HG02852 (cell line): ENCODE measurements at regions not wholly inside any gene's neighbourhood (a gene's known extent, or its start where the extent isn't known, plus 50 kb on each side); places are given as distances from the start of the nearest gene placed in this dataset.

Experiments
- ATAC-seq: cut with Tn5 transposase; IDR thresholded peaks from one replicate; pipeline ENCODE4 v1.9.1; 2021; ENCODE audit warnings: mild to moderate bottlenecking, moderate library complexity; ENCODE audit not compliant: unreplicated experiment

DNA sequence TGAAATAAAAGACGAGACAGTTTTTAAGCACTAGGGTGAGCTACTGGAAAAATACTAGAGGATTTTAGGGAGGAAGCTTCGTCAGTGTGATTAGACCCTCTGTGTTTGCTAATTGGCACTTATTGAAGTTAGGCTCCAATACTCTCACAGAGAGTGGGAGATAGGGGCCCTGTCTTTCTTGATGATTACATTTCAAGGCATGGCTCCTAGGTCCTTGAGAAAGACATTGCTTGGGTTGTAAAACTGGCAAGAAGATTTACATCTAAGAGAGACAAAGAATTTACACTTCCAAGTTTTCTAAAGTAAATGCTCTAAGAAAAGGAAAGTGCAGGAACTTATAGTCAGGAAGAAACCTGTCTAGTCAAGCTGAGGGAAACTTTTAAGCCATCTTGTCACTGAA lies 183.2 kb downstream of the C12orf50 start:
- no peak for ATAC-seq

DNA sequence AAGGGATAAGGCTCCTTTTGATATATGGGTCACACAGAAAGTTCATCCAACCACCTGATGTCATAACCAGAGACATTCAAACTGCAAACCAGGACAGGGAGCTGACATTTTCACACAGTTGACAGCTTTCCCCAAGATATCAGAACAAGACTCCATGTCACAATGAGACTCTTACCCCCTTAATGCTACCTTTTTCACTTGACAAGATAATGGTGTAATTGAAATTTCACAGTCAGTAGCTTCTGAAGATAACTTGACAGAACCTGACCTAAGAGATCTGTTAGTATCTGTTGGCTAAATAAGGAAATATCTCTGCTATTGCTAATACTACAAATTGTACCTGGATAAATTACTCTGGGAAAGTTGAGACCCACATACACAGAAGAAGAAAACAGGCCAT lies 187.3 kb downstream of the C12orf50 start:
- ATAC-seq = no peak

DNA sequence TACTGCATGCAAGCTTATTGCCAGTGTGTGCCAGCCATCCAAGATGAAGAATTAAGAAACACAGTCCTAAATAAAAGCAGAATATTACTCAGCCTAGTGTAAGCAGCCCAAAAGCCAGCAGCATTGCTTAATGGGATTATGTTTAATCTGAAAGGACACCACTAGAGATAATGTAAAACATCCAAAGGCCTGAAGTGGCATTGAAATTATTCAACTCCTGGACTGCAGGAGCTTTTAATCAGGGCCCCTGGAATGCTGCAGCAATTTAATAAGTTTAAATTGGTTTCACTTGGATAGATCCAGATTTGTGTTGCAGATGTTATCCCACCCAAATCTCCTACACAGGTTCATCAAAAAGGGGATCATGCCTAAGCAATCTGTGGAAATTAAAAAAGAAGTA lies 193.0 kb downstream of the C12orf50 start:
- no peak for ATAC-seq

DNA sequence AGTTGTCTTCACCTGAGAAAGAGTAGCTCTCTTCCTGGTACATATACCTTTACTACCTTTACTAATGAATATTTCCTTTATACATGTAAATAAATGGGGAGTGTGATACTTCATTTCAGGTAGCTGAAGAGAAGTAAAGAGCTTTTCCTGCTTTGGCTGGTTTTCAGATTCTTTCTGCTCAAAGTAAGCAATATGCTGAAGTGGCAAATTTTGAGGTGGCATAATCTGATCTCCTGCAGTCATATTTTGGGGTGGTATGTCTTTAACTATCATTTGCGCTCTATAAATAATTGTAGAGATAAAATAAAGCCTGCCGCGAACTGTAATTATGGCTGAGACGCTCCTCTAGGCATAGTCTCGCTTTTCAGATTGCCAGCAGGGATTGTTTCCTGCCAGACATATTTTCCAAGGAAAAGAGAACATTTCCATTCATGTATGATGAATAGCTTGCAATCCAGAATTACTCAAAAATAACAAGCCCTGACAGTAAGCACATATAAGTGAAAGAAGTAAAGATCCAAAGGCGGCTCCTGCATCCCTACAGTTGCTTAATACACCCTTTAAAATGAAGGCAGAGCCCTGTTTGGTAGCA lies 200.7 kb downstream of the C12orf50 start:
- no peak for ATAC-seq

DNA sequence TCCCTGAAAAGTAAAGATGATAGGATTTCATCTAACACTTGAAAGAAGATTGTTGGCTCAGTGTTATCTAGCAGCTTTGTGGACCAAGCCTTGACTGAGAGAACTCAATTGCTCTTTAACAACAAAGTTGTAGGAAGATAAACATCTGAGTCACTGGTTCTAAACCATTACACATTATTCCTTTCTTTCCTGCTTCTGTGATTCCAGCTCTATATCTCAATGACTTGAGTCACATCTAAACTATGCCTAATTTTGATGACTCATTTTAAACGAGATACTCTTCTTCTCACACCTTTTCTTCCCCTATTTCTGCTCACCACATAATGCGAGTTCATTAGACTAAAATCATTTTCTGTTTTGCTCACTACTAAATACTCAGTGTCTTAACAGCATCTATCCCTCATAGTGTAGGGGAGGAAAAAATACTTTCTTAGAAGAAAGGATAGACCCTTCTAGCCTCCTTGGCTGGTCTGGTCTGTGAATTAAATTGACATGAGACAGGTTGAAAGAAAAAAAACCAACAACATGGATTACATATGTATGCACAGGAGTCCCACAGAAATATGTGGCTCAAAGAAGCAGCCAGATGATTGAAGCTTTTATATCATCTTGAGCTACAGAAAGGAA lies 201.4 kb downstream of the C12orf50 start:
- ATAC-seq = no peak

DNA sequence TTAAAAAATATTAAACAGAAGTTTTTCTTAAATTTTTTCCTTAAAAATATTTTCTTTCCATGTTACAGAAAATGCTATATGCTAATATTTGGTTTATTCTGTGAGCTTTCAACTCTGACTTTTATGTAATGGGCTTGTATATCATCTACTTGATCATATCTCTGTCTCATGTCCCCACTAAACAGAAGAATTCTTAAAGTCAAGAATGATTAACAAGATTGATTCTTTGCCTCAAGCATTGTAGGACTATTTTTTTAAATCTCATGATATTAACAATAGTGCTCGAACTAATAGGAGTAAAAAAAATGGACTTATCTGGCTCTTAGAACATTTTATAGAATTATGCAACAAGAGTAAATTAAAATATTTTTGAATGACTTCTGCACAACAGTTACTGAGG lies 206.3 kb downstream of the C12orf50 start:
- no peak for ATAC-seq

DNA sequence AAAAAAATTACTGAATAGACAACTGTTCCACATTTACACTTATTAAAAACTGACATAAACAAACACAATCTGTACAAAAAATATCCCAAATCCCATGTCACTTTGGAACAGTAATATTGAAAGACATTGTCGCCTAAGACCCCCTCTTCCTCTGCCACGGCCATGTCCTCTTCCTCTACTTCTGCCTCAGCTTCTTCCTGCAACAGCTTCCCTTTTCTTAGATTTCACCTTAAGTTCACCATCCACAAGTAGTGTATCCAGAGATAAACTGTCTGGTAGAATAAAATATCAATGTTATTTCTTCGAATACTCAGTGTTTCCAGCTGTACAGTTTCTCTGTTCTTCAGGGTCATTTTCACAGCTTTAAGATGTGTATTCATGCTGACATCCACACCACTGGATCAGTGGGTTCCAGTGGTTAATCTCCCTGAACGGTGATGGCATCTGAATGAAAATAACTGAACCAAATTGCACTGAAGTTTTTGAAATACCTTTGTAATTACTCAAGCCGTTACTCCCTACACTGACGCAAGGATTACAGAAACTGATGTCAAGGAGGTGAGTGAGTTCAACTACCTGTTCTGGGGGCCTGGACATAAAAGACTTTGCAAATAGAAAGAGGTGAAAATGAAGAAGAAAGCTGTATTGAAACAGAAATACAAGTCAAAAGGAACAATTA lies 208.5 kb downstream of the C12orf50 start:
- ATAC-seq = no peak

DNA sequence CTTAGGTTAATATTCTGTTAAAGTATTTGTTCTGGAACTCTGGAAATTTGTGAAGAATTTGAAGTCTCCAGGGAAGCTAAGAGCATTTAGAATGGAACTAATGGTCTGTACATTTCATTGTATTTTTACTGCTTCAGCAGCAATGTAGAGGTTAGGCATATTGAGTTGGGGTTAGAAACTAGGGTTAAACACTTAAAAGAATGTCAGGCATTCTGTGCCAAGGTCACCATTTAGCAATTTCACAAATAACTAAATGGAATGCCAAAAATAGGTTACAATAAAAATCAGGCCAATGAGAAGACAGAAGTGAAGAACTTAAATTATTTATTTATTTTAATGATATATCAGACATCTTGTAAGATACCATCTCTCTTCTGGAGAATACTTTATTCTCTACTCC lies 210.8 kb downstream of the C12orf50 start:
- ATAC-seq = no peak

DNA sequence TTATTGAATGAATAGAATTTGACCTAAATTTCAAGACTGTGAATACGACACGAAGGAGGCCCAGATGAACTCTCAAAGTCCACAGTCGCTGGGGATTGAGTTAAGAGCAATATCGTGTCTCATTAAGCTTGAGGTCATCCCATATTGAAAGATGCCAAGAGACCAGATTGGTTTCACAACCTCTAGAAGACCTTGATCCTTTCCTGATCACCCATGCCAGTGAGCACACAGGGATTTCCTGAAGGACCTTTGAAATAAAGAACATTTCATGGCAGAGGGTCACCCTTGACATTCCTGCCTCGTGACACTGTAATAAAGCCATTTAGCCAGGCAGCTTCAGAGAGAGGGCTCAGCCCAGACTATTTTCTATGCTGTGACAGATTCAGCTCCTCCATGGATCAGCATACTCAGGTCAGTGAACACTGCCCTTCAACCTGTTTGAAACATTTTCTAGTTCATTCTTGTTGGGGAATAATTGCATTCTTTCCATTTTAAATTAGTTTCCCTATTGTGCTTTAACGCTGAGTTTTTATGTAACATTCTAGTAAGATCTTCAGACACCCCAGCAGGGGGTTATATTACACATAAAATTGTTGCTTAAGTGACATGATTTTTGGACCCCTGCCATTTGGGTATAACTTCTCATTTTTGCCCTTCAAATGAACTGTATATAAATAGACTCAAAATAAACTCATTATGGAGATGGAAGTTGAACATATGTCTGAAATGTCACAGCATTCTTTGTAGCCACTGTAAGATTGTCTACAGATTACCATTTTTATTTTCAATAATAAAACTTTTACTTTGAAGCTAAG lies 213.2 kb downstream of the C12orf50 start:
- no peak for ATAC-seq

DNA sequence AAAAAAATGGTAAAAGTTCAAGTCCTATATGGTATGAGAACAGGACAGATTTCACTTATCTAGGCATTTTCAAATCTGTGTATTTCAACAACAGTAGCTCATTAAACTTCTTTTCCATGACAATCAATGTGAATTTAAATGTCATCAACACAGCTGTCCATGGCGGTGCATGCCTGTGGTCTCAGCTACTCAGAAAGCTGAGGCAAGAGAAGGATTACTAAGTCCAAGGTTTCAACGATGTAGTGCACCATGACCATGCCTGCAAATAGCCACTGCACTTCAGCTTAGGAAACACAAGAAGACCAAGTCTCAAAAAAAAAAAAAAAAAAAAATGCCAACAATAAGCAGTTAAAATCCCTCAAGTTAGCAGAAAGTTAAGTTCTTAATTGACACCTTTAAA lies 214.6 kb downstream of the C12orf50 start:
- ATAC-seq = no peak

DNA sequence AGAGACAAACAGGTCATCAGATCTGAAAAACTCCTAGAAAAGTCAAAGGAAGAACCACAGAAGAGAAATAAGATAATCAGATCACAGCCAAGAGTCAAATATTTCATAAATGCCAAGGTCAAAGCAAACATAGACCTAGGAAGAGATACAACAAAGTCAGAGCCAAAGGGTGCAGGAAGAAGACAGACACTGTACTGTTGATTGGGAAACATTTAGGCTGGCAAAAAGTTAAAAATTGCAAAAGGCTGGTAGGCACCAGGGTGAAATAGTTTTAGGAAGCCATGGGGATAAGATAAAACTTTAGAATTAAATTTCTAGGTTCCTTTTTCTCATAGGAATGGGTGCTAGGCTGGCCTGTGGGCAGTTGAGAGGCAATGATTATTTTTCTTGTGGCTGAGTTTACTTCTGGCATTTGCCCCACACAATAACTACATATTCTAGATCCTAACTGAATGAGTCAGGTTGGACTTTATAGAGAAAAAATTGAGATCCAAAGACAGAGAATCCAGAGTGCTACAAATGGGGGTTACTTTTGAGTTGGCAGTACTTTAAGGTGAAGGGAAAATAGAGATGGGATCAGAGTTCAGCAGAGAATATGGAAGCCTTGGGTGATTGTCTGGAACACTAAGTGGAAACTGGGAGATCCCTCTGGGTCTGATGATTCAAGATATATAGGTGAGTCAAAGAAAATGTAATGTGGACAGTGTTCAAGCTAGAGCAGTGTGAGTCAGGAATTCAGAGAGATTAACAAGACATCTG lies 215.5 kb downstream of the C12orf50 start:
- ATAC-seq = no peak

DNA sequence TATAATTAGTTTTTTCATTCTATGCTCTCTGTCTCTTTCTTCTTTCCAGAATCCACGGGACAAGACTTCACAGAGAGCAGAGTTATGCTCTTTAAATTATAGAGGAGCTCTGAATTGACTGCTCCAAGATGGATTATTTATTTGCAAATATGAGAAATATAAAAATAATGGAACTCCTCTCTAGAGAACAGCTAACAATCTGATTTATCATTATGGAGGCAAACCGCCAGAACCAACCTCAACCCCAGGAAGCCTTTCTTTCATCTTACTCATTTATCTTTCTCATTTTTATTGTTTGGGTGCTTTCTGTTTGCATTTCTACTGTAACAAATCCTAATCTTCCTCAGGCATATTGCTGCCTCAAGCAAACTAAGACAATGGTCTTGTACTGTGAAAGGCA lies 216.5 kb downstream of the C12orf50 start:
- no peak for ATAC-seq

DNA sequence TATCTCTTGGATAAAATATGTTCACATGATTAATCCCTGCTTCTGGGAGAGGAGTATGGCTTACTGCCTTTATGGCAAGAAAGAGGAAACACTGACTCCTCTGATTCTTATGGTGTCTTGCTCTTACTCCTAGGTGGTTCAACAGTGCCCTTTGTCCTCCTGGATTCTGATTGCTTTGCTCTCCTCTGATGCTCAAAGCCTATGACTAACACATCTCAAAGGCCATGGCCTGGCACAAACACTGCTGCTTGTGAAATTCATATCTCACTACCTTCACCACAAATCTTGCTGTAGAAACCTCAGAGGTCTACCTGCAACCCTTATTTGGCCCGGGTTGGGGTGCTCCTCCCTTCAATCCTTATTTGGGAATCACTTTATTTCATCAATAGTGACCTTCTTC lies 217.2 kb downstream of the C12orf50 start:
- ATAC-seq = no peak

DNA sequence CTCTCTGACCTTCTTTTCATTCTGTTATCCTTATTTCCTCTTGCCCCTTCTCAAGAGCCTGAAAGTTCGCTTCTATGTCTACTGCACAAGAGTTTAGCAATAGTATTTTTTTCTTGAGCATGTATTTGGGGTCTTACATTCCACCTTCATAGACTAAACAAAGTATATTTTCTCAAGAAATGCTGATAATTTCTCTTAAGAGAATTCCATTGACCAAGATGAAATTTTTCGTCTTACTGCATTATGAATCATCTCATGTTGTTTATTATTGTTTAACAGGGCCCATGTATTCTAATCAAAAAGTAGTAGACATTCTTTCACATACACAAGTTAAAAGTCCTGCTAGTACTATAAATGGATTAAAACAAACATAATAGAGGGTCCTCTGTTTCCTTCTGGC lies 219.3 kb downstream of the C12orf50 start:
- no peak for ATAC-seq

DNA sequence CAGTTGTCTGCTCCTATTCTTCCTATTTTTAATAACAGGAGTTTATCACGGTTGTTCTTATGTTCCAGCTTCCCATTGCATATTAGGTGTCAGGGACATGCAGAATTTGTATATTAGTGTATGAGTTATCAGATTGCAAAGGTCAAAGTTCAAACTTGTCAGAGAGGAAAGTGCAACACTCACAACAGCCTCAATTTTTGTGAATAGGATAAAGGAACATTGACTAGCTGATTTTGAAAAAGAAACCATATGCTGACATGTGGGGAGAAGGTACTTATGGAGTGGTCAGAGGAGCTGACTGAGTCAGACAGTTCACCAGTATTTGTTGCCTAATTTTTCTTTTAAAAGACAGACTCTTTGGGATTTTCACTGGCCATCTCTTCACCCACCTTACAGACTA lies 222.1 kb downstream of the C12orf50 start:
- no peak for ATAC-seq

DNA sequence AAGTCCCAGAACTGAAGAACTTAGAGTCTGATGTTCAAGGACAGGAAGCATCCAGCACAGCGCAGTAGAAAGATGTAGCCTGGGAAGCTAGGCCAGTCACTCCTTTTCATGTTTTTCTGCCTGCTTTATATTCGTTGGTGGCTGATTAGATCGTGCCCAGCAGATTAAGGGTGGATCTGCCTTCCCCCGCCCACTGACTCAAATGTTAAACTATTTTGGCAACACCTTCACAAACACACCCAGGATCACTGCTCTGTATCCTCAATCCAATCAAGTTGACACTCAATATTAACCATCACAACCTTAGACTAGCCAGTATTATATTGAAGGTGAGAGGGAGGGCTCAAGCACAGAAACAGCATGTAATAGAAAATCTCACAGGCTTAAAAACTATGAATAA lies 222.9 kb downstream of the C12orf50 start:
- no peak for ATAC-seq

DNA sequence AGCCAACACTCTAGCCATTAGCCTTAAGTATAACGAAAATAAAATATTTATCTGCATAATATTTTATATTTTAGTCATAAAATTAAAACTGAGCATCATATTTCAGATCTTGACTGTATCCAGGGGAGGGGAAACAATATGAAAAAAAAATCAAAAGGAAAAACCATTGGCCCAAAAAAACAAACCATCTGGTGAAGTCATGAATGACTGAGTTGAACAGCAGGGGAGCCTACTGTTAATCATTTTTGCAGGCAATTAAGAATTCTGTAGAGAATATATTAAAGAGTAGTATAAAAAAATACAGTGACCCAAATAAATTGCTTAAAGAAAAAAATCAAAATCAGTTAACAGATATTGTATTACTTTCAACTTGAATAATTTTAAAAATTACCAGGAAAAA lies 224.8 kb downstream of the C12orf50 start:
- no peak for ATAC-seq

DNA sequence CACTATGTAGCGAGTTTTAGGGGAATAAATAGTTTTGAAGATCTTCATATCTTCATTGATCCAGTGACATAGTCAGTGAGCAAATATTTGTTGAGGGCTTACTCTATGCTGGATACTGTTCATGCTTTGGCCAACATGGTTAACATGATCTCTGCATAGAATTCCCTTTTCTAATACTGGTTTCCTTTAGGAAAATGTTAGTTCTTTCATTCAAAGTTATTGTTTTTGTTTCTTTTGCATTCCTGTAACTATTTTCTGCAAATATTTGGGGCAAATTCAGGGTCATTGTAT lies 226.5 kb downstream of the C12orf50 start:
- no peak for ATAC-seq

DNA sequence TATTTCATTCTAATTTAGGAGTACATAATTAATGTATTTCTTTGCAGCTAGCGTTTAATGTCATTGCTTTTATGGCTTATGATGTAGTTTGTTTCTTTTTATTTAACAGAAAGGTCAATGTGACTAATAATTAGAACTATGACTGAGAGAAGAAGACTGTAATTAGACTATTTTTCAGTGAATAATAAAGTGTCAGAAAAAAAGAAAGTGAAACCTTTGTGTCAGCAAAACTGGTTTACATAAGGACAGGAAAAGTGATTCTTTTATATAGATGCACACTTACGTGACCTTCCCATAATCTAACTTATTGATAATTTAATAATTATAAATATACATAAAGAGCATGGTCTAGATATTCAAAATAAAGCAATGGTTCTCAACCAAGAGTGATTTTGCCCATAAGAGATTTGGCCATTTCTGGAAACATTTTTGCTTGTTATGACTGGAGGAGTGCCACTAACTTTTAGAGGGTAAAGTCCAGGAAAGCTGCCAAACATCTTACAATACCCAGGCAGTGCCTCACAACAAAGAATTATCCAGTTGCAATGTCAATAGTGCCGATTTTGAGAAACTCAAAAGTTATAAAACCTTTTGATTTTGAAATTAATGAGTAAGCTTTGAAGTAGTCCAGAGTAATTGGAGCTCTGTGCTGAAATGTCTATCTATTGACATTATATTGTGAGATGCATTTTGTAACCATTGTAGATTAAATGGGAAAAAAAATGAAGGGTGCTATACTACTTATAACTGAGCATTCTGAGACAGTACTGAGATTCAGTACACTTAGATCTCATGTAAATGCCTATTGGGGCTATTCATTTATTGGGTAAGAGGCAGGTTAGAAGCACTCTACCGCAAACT lies 227.1 kb downstream of the C12orf50 start:
- ATAC-seq = no peak

DNA sequence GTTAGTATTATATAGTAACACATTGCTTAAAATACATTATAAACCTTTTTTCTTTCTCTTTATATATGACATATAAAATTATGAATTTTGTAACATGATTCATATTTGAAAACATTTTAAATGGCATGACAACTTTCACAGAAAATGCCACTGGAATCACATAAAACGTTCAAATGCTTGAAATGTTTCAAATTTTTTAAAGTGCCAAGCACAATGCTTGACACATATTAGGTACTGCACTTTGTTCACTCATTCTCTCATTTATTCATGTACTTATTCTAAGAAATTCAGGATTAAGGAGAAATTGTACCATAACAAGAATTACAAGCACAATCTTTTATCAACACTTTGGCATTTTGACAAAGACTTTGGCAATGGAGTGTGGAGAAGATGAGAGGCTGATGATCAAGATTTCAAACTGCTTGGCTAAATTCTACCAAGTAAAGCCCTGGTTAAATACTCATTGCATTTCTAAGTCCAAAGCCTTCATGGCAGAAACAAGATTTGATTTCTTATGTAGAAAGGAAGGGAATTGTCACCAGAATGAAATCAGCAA lies 232.2 kb downstream of the C12orf50 start:
- no peak for ATAC-seq
